ENCODE measurements at regions not wholly inside any gene's neighbourhood (a gene's known extent, or its start where the extent isn't known, plus 50 kb on each side); places are given as distances from the start of the nearest gene placed in this dataset.
"Not testable (repeated sequence)": the region's sequence is repeated elsewhere in the genome, so short reads cannot be mapped to it uniquely, and the experiment has no call there.

- not testable (repeated sequence) for DNase-seq
Measured at GRCh38 chr15:77896147-77897112, 181.1 kb downstream of the TBC1D2B start.

GRCh38 chr15:77895742-77896141, 181.8 kb downstream of the TBC1D2B start:
- no peak for DNase-seq

GRCh38 chr15:77895145-77895544, 182.4 kb downstream of the TBC1D2B start:
- DNase-seq = not testable (repeated sequence)

- DNase-seq = not testable (repeated sequence)
Measured at GRCh38 chr15:77893671-77894640, 183.6 kb downstream of the TBC1D2B start.

GRCh38 chr15:77893246-77893645, 184.3 kb downstream of the TBC1D2B start:
- DNase-seq = not testable (repeated sequence)

- DNase-seq = no peak
Measured at GRCh38 chr15:77892335-77892734, 185.2 kb downstream of the TBC1D2B start.

- not testable (repeated sequence) for DNase-seq
Measured at GRCh38 chr15:77891862-77892261, 185.6 kb downstream of the TBC1D2B start.

GRCh38 chr15:77890911-77891801, 186.4 kb downstream of the TBC1D2B start:
- not testable (repeated sequence) for DNase-seq

GRCh38 chr15:77889828-77890725, 187.4 kb downstream of the TBC1D2B start:
- DNase-seq = not testable (repeated sequence)

- no peak for DNase-seq
Measured at GRCh38 chr15:77889009-77889806, 188.3 kb downstream of the TBC1D2B start.

GRCh38 chr15:77887563-77888429, 189.7 kb downstream of the TBC1D2B start:
- not testable (repeated sequence) for DNase-seq

GRCh38 chr15:77886805-77887448, 190.6 kb downstream of the TBC1D2B start:
- no peak for DNase-seq

GRCh38 chr15:77885877-77886500, 191.5 kb downstream of the TBC1D2B start:
- not testable (repeated sequence) for DNase-seq

- not testable (repeated sequence) for DNase-seq
Measured at GRCh38 chr15:77883012-77883411, 194.5 kb downstream of the TBC1D2B start.

- no peak for DNase-seq
Measured at GRCh38 chr15:77881950-77882349, 195.6 kb downstream of the TBC1D2B start.

GRCh38 chr15:77881535-77881934, 196.0 kb downstream of the TBC1D2B start:
- not testable (repeated sequence) for DNase-seq

GRCh38 chr15:77879466-77879865, 198.0 kb downstream of the TBC1D2B start:
- DNase-seq = not testable (repeated sequence)
